Naive thymus-derived CD8-positive, alpha-beta T cell (primary cell): ENCODE measurements at regions not wholly inside any gene's neighbourhood (a gene's known extent, or its start where the extent isn't known, plus 50 kb on each side); places are given as distances from the start of the nearest gene placed in this dataset.

Source experiments
- ATAC-seq, 2 donors: fragments of 150-1000 bp; cut with Tn5 transposase in 1 of 2; sonication (Bioruptor Pico), chemical (Tn5 transposase) in 1 of 2; 1 replicate in 1 of 2; 2 replicates in 1 of 2; pipeline ENCODE4 v1.10.0; 2021; ENCODE audit warnings: mild to moderate bottlenecking in 2 of 2, moderate library complexity in 2 of 2
- POLR2A ChIA-PET: fragments of 350-600 bp; sonication (Branson Sonifier 250); formaldehyde crosslinking; loops from one replicate; lab custom pipeline; 2021; ENCODE audit warnings: antibody characterized with exemption; lab: Charles Lee
- DNase-seq, 10 donors: peaks; one replicate each; pipeline versions ENCODE4 v3.0.0 to v3.0.0-alpha.2; 2020 to 2022
- H3K27ac Mint-ChIP-seq, 10 donors: one replicate each; pipeline ENCODE4 v1.8.0; 2020 to 2022; ENCODE audit warnings: mild to moderate bottlenecking in 10 of 10, mixed read lengths in 10 of 10, moderate library complexity in 4 of 10, inconsistent platforms in 1 of 10
- H3K27me3 Mint-ChIP-seq, 5 donors: one replicate each; pipeline ENCODE4 v1.8.0; 2021 to 2022; ENCODE audit warnings: mixed read lengths in 5 of 5
- H3K36me3 Mint-ChIP-seq, 3 donors: one replicate each; pipeline ENCODE4 v1.8.0; 2020 to 2022; ENCODE audit warnings: mixed read lengths in 3 of 3, mild to moderate bottlenecking in 2 of 3, inconsistent platforms in 1 of 3
- H3K4me1 Mint-ChIP-seq, 4 donors: one replicate each; pipeline ENCODE4 v1.8.0; 2021 to 2022; ENCODE audit warnings: mixed read lengths in 4 of 4
- H3K4me3 Mint-ChIP-seq, 10 donors: one replicate each; pipeline ENCODE4 v1.8.0; 2020 to 2022; ENCODE audit warnings: mild to moderate bottlenecking in 10 of 10, mixed read lengths in 10 of 10, moderate library complexity in 6 of 10, inconsistent platforms in 1 of 10
- H3K9me3 Mint-ChIP-seq, 9 donors: one replicate each; pipeline ENCODE4 v1.8.0; 2020 to 2022; ENCODE audit warnings: mixed read lengths in 9 of 9, mild to moderate bottlenecking in 3 of 9, inconsistent platforms in 1 of 9, moderate library complexity in 1 of 9

- peaks cover 0 to 21% (median 0%) of the 10 kb centered on the region in 3 donors for H3K36me3 Mint-ChIP-seq
- H3K27ac Mint-ChIP-seq = no peak overlapping the region
- H3K4me1 Mint-ChIP-seq = no peaks in the 10 kb centered on the region
- no peak for DNase-seq
- ATAC-seq = no peak
- H3K9me3 Mint-ChIP-seq = peaks cover 4 to 62% (median 30%) of the 10 kb centered on the region in 9 donors
- no peak overlapping the region for H3K4me3 Mint-ChIP-seq
- POLR2A ChIA-PET = no interaction called here
- H3K27me3 Mint-ChIP-seq = peaks cover 0 to 4% (median 1%) of the 10 kb centered on the region in 5 donors
Measured at GRCh38 chr14:53563628-53564027, 393.0 kb downstream of the BMP4 start.

- Mint-ChIP-seq H3K27ac (no peak overlapping the region), H3K4me1 (no peaks in the 10 kb centered on the region), H3K4me3 (no peak overlapping the region), H3K27me3 (peaks cover 0 to 11% (median 0%) of the 10 kb centered on the region in 5 donors), H3K9me3 (peaks cover 0 to 8% (median 2%) of the 10 kb centered on the region in 9 donors), H3K36me3 (peaks cover 0 to 2% (median 0%) of the 10 kb centered on the region in 3 donors)
- ATAC-seq = no peak
- DNase-seq = no peak
- POLR2A ChIA-PET = no interaction called here
Measured at GRCh38 chr14:53553221-53553620, 400.1 kb upstream of the DDHD1 start.

- H3K4me3 Mint-ChIP-seq = no peak overlapping the region
- DNase-seq = no peak
- H3K4me1 Mint-ChIP-seq = no peaks in the 10 kb centered on the region
- POLR2A ChIA-PET = no interaction called here
- H3K36me3 Mint-ChIP-seq = peaks cover 0 to 2% (median 0%) of the 10 kb centered on the region in 3 donors
- peaks cover 0 to 4% (median 1%) of the 10 kb centered on the region in 5 donors for H3K27me3 Mint-ChIP-seq
- H3K9me3 Mint-ChIP-seq = peaks cover 0 to 3% (median 0%) of the 10 kb centered on the region in 9 donors
- H3K27ac Mint-ChIP-seq = no peak overlapping the region
- ATAC-seq = no peak
Measured at GRCh38 chr14:53551862-53552261, 398.7 kb upstream of the DDHD1 start.

GRCh38 chr14:53550776-53551175 lies 397.7 kb upstream of the DDHD1 start:
- peaks cover 0 to 2% (median 0%) of the 10 kb centered on the region in 3 donors for H3K36me3 Mint-ChIP-seq
- H3K4me3 Mint-ChIP-seq = no peak overlapping the region
- peaks cover 0 to 4% (median 1%) of the 10 kb centered on the region in 5 donors for H3K27me3 Mint-ChIP-seq
- H3K4me1 Mint-ChIP-seq = no peaks in the 10 kb centered on the region
- no peak for DNase-seq
- POLR2A ChIA-PET = no interaction called here
- ATAC-seq = no peak
- H3K27ac Mint-ChIP-seq = no peak overlapping the region
- H3K9me3 Mint-ChIP-seq = peaks cover 0 to 2% (median 0%) of the 10 kb centered on the region in 9 donors

- peaks cover 0 to 2% (median 0%) of the 10 kb centered on the region in 3 donors for H3K36me3 Mint-ChIP-seq
- POLR2A ChIA-PET = no interaction called here
- DNase-seq (no peak), ATAC-seq (no peak)
- H3K4me1 Mint-ChIP-seq = peaks cover 0 to 4% (median 0%) of the 10 kb centered on the region in 4 donors
- H3K27me3 Mint-ChIP-seq = peaks cover 0 to 9% (median 1%) of the 10 kb centered on the region in 5 donors
- H3K9me3 Mint-ChIP-seq = peaks cover 0 to 2% (median 0%) of the 10 kb centered on the region in 9 donors
- no peak overlapping the region for H3K4me3 Mint-ChIP-seq
- H3K27ac Mint-ChIP-seq = no peak overlapping the region
Measured at GRCh38 chr14:53549956-53550355, 396.8 kb upstream of the DDHD1 start.

- POLR2A ChIA-PET = no interaction called here
- peaks cover 0 to 2% (median 0%) of the 10 kb centered on the region in 3 donors for H3K36me3 Mint-ChIP-seq
- peaks cover 0 to 4% (median 0%) of the 10 kb centered on the region in 4 donors for H3K4me1 Mint-ChIP-seq
- DNase-seq (no peak), ATAC-seq (no peak)
- no peak overlapping the region for H3K4me3 Mint-ChIP-seq
- H3K9me3 Mint-ChIP-seq = peaks cover 0 to 2% (median 0%) of the 10 kb centered on the region in 9 donors
- H3K27me3 Mint-ChIP-seq = peaks cover 0 to 9% (median 1%) of the 10 kb centered on the region in 5 donors
- H3K27ac Mint-ChIP-seq = no peak overlapping the region
Measured at GRCh38 chr14:53547593-53547992, 394.5 kb upstream of the DDHD1 start.

- POLR2A ChIA-PET = no interaction called here
- H3K4me3 Mint-ChIP-seq = no peak overlapping the region
- H3K27me3 Mint-ChIP-seq = peaks cover 0 to 8% (median 1%) of the 10 kb centered on the region in 5 donors
- peaks cover 0 to 2% (median 0%) of the 10 kb centered on the region in 3 donors for H3K36me3 Mint-ChIP-seq
- no peak for DNase-seq
- H3K4me1 Mint-ChIP-seq = peaks cover 0 to 4% (median 0%) of the 10 kb centered on the region in 4 donors
- H3K9me3 Mint-ChIP-seq = peaks cover 0 to 2% (median 0%) of the 10 kb centered on the region in 9 donors
- no peak for ATAC-seq
- no peak overlapping the region for H3K27ac Mint-ChIP-seq
Measured at GRCh38 chr14:53545217-53545616, 392.1 kb upstream of the DDHD1 start.

GRCh38 chr14:53542732-53543131 lies 389.6 kb upstream of the DDHD1 start:
- H3K36me3 Mint-ChIP-seq = no peaks in the 10 kb centered on the region
- POLR2A ChIA-PET = no interaction called here
- peaks cover 0 to 4% (median 0%) of the 10 kb centered on the region in 4 donors for H3K4me1 Mint-ChIP-seq
- DNase-seq (no peak), ATAC-seq (no peak)
- H3K27ac Mint-ChIP-seq = no peak overlapping the region
- H3K4me3 Mint-ChIP-seq = no peak overlapping the region
- no peaks in the 10 kb centered on the region for H3K9me3 Mint-ChIP-seq
- peaks cover 0 to 8% (median 1%) of the 10 kb centered on the region in 5 donors for H3K27me3 Mint-ChIP-seq

GRCh38 chr14:53541411-53541810 lies 388.3 kb upstream of the DDHD1 start:
- Mint-ChIP-seq H3K36me3 (no peaks in the 10 kb centered on the region), H3K4me3 (no peak overlapping the region), H3K27ac (no peak overlapping the region), H3K27me3 (peaks cover 0 to 8% (median 0%) of the 10 kb centered on the region in 5 donors), H3K9me3 (no peaks in the 10 kb centered on the region), H3K4me1 (peaks cover 0 to 4% (median 0%) of the 10 kb centered on the region in 4 donors)
- DNase-seq (no peak), ATAC-seq (no peak)
- POLR2A ChIA-PET = no interaction called here

- ATAC-seq = no peak
- DNase-seq = peak in 5 of 10 donors; percentile 6 to 20 (median 9)
- no peaks in the 10 kb centered on the region for H3K9me3 Mint-ChIP-seq
- no peaks in the 10 kb centered on the region for H3K36me3 Mint-ChIP-seq
- no peaks in the 10 kb centered on the region for H3K4me1 Mint-ChIP-seq
- H3K27me3 Mint-ChIP-seq = peaks cover 0 to 3% (median 0%) of the 10 kb centered on the region in 5 donors
- POLR2A ChIA-PET = no interaction called here
- no peak overlapping the region for H3K27ac Mint-ChIP-seq
- H3K4me3 Mint-ChIP-seq = no peak overlapping the region
Measured at GRCh38 chr14:53539489-53540126, 386.5 kb upstream of the DDHD1 start.

GRCh38 chr14:53538316-53538881 lies 385.3 kb upstream of the DDHD1 start:
- Mint-ChIP-seq H3K4me3 (no peak overlapping the region), H3K36me3 (no peaks in the 10 kb centered on the region), H3K4me1 (no peaks in the 10 kb centered on the region), H3K27ac (no peak overlapping the region), H3K27me3 (peaks cover 0 to 3% (median 0%) of the 10 kb centered on the region in 5 donors), H3K9me3 (no peaks in the 10 kb centered on the region)
- no peak for DNase-seq
- ATAC-seq = no peak
- POLR2A ChIA-PET = no interaction called here

GRCh38 chr14:53537422-53538315 lies 384.5 kb upstream of the DDHD1 start:
- Mint-ChIP-seq H3K9me3 (no peaks in the 10 kb centered on the region), H3K4me3 (no peak overlapping the region), H3K27me3 (peaks cover 0 to 3% (median 0%) of the 10 kb centered on the region in 5 donors), H3K4me1 (no peaks in the 10 kb centered on the region), H3K36me3 (no peaks in the 10 kb centered on the region), H3K27ac (no peak overlapping the region)
- POLR2A ChIA-PET = no interaction called here
- DNase-seq = no peak
- ATAC-seq = no peak

- ATAC-seq = no peak
- POLR2A ChIA-PET = no interaction called here
- Mint-ChIP-seq H3K27me3 (peaks cover 0 to 3% (median 0%) of the 10 kb centered on the region in 5 donors), H3K27ac (no peak overlapping the region), H3K36me3 (no peaks in the 10 kb centered on the region), H3K9me3 (no peaks in the 10 kb centered on the region), H3K4me3 (no peak overlapping the region), H3K4me1 (no peaks in the 10 kb centered on the region)
- no peak for DNase-seq
Measured at GRCh38 chr14:53536446-53536845, 383.3 kb upstream of the DDHD1 start.
